ENCODE measurements at regions not wholly inside any gene's neighbourhood (a gene's known extent, or its start where the extent isn't known, plus 50 kb on each side); places are given as distances from the start of the nearest gene placed in this dataset.

DNA sequence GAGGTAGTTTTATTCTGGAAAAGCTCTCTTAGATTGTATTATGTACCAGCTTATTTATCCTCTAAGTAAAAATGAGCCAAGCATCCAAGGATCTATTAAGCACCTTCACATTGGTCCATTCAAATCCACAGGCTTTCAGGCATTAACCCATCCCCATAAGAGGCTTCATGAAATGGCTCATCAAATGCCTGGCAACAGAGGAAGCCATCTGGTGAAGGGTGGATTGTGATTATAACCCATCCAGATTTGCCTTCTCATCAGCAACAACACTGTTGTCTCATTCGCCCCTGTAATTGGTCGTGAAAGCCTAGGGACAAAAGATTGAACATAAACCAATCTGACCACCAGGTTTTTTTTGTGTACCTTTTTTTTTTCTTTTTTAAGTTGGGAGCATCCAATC, 134.3 kb upstream of the TACR1 start:
- TF ChIP-seq POLR2A (IDR thresholded peaks at IDR 0.05; ENCODE audit: low read length): no peak
- no peak for TF ChIP-seq GATA1 (IDR thresholded peaks at IDR 0.05; ENCODE audit: low read depth, low read length)

All from erythroblast (primary cell).